Panc1 (cell line): ENCODE measurements at regions not wholly inside any gene's neighbourhood (a gene's known extent, or its start where the extent isn't known, plus 50 kb on each side); places are given as distances from the start of the nearest gene placed in this dataset.

Experiments used
- ATAC-seq: fragments of 200-7000 bp; cut with Tn5 transposase; 2 replicates; pipeline ENCODE4 v1.9.1; 2020; ENCODE audit warnings: mild to moderate bottlenecking, moderate library complexity
- BruUV-seq: library from RNA; stranded (reverse); fragments of 400-500 nt; replicated peaks from 2 replicates; lab custom pipeline; 2021; lab: Mats Ljungman, UMichigan
- CTCF ChIA-PET: fragments of 300-600 bp; sonication (Branson Sonifier 250); formaldehyde crosslinking; loops from one replicate; lab custom pipeline; 2022; ENCODE audit warnings: antibody characterized with exemption; lab: Charles Lee
- POLR2A ChIA-PET: fragments of 300-600 bp; sonication (Branson Sonifier 250); formaldehyde crosslinking; loops from one replicate; lab custom pipeline; 2022; ENCODE audit warnings: antibody characterized with exemption; lab: Charles Lee
- DNase-seq: peaks from one replicate; pipeline ENCODE4 v3.0.0-alpha.2; 2010; ENCODE audit warnings: low read depth, low spot score
- H3K27ac ChIP-seq: 2 replicates; pipeline ENCODE4 v1.5.1; 2011; ENCODE audit warnings: mild to moderate bottlenecking, low read length, inconsistent platforms
- H3K27me3 ChIP-seq: fragments of 200-500 bp; sonication (Bioruptor generic); 2 replicates; pipeline ENCODE4 v1.6.0; 2014; ENCODE audit warnings: low read length, inconsistent platforms; ENCODE audit not compliant: control insufficient read depth, insufficient read depth
- H3K36me3 ChIP-seq: fragments of 200-500 bp; sonication (Bioruptor generic); 2 replicates; pipeline ENCODE4 v1.5.1; 2014; ENCODE audit warnings: inconsistent platforms, mild to moderate bottlenecking, low read length, moderate library complexity; ENCODE audit not compliant: control insufficient read depth, insufficient read depth
- H3K4me1 ChIP-seq: 2 replicates; pipeline ENCODE4 v1.5.1; 2011; ENCODE audit warnings: inconsistent platforms, mild to moderate bottlenecking, low read length, moderate library complexity; ENCODE audit not compliant: control insufficient read depth, insufficient read depth
- H3K4me3 ChIP-seq, 2 experiments: 2 replicates each; pipeline ENCODE4 v1.5.1; 2011 to 2012; ENCODE audit warnings: low read depth in 2 of 2, low read length in 2 of 2, mild to moderate bottlenecking in 2 of 2, inconsistent platforms in 1 of 2, moderate library complexity in 1 of 2
- H3K9me3 ChIP-seq: fragments of 200-500 bp; sonication (Bioruptor generic); 2 replicates; pipeline ENCODE4 v1.5.1; 2014; ENCODE audit warnings: low read depth, mild to moderate bottlenecking, inconsistent platforms, low read length, moderate library complexity; ENCODE audit not compliant: control insufficient read depth, insufficient read depth
- CTCF ChIP-seq: fragments of 450-650 bp; IDR thresholded peaks from 2 replicates; pipeline ENCODE4 v1.5.1; 2017; ENCODE audit warnings: mild to moderate bottlenecking
- POLR2AphosphoS5 ChIP-seq: IDR thresholded peaks from 2 replicates; pipeline ENCODE4 v1.6.1; 2012; ENCODE audit warnings: mild to moderate bottlenecking, low read depth, low read length, moderate library complexity
- REST ChIP-seq, 2 experiments: IDR thresholded peaks; 2 replicates each; pipeline ENCODE4 v1.6.1; 2011 to 2012; ENCODE audit warnings: low read depth in 2 of 2, control low read depth in 1 of 2, low read length in 1 of 2, mild to moderate bottlenecking in 1 of 2, moderate library complexity in 1 of 2; ENCODE audit not compliant: insufficient read depth in 1 of 2
- SIN3A ChIP-seq: IDR thresholded peaks from 2 replicates; pipeline ENCODE4 v1.6.1; 2012; ENCODE audit warnings: low read depth, mild to moderate bottlenecking, low read length, moderate library complexity, borderline replicate concordance; ENCODE audit not compliant: insufficient read depth
- TCF7L2 ChIP-seq: IDR thresholded peaks from 2 replicates; pipeline ENCODE4 v1.6.1; 2011; ENCODE audit warnings: mild to moderate bottlenecking, low read depth, low read length, inconsistent platforms
- in situ Hi-C: cut with HindIII; loops from 2 replicates; pipeline ENCODE4 v1.10.0; 2016; ENCODE audit warnings: low sequenced_read_pairs, low pct_unique_long_range_greater_than_20kb
- intact Hi-C: fragments of 100-400 bp; cut with micrococcal nuclease; formaldehyde crosslinking; loops from one replicate; pipeline ENCODE4 v1.10.0; 2022; ENCODE audit not compliant: unreplicated experiment

- BruUV-seq = no TSS peak
- H3K4me1 ChIP-seq = no peaks in the 10 kb centered on the region
- no peak for DNase-seq
- ChIA-PET POLR2A (no interaction called here), CTCF (no interaction called here)
- no peaks in the 10 kb centered on the region for H3K9me3 ChIP-seq
- intact Hi-C loops = no loop called here
- H3K27me3 ChIP-seq = no peaks in the 10 kb centered on the region
- H3K36me3 ChIP-seq = no peaks in the 10 kb centered on the region
- ATAC-seq = no peak
- in situ Hi-C loops = no loop called here
- TF ChIP-seq SIN3A (no peak), TCF7L2 (no peak), CTCF (no peak), POLR2AphosphoS5 (no peak), REST (IDR thresholded peaks at IDR 0.05; ENCODE audit: insufficient read depth in 1 of 2, low read depth in 2 of 2, low read length in 1 of 2) (no peak)
- no peak overlapping the region for H3K27ac ChIP-seq
- H3K4me3 ChIP-seq = no peak overlapping the region
Measured at GRCh38 chr2:77608510-77608909, 86.3 kb upstream of the LRRTM4 start.

GRCh38 chr2:77629539-77629938 is 107.4 kb upstream of the LRRTM4 start:
- DNase-seq (no peak), ATAC-seq (no peak)
- intact Hi-C loops (no loop called here), in situ Hi-C loops (no loop called here)
- H3K27me3 ChIP-seq = no peaks in the 10 kb centered on the region
- H3K4me1 ChIP-seq = no peaks in the 10 kb centered on the region
- no peaks in the 10 kb centered on the region for H3K9me3 ChIP-seq
- POLR2A ChIA-PET = no interaction called here
- no TSS peak for BruUV-seq
- H3K36me3 ChIP-seq = no peaks in the 10 kb centered on the region
- no peak overlapping the region for H3K4me3 ChIP-seq
- no peak for TF ChIP-seq POLR2AphosphoS5
- no peak for TF ChIP-seq CTCF
- no peak for TF ChIP-seq TCF7L2
- no peak for TF ChIP-seq REST (IDR thresholded peaks at IDR 0.05; ENCODE audit: insufficient read depth in 1 of 2, low read depth in 2 of 2, low read length in 1 of 2)
- no peak for TF ChIP-seq SIN3A
- no peak overlapping the region for H3K27ac ChIP-seq
- CTCF ChIA-PET = no interaction called here
